OCI-LY3 (cell line): ENCODE measurements at regions not wholly inside any gene's neighbourhood (a gene's known extent, or its start where the extent isn't known, plus 50 kb on each side); places are given as distances from the start of the nearest gene placed in this dataset.

Source experiments
- CTCF ChIP-seq: fragments of 200-600, 300-600 bp; sonication (generic); IDR thresholded peaks from 2 replicates; pipeline ENCODE4 v1.5.1; 2014; ENCODE audit warnings: antibody characterized with exemption, low read length, low read depth
- EZH2phosphoT487 ChIP-seq: fragments of 200-600 bp; shearing (Covaris generic); IDR thresholded peaks from 2 replicates; pipeline ENCODE4 v1.6.1; 2018; ENCODE audit warnings: antibody characterized with exemption, mixed run types, low read depth

GRCh38 chr3:82509951-82510603, 748.6 kb upstream of the GBE1 start:
- TF ChIP-seq CTCF (no peak), EZH2phosphoT487 (no peak)
